ENCODE measurements at regions not wholly inside any gene's neighbourhood (a gene's known extent, or its start where the extent isn't known, plus 50 kb on each side); places are given as distances from the start of the nearest gene placed in this dataset.

DNA sequence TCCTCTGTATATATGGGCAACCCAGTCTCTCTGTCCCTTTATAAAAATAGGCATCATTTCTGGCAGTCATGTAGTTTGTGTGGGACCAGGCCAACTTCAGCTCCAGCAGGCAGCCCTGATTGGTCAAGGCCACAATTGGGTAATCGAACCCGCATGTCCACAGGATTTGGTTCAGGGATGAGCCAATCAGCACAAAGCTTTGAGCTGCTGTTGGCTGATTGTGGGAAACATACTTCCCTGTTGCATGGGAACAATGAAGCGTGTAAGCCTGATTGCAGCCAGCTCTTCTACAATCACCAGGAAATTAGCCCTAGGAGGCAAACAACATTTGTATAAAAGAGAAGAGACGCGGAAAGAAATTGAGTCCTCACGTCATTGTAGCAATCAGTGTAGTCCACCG is 328.6 kb downstream of the PCNX1 start:
- peaks cover 11% of the 10 kb centered on the region for H3K4me1 Mint-ChIP-seq (ENCODE audit: unreplicated experiment)
- peak; percentile 29 for DNase-seq (ENCODE audit: extremely low spot score, unreplicated experiment)

DNA sequence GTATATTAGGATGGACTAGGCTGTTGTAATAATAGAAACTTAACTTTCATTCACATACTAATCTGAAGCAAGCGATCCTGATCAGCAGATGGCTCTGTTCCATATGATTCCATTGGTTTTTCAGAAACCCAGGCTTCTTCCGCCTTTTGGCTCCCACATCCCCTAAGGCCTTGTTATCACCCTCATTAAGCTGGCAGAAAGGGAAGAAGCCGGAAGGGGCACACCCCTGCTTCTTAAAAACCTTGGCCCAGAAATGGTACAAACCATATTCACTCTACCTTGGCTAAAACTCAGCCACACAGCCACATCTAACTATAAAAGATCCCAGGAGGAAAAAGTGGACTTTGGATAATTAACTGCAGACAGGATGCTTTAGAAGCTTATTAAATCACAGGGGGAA is 329.2 kb downstream of the PCNX1 start:
- H3K9me3 Mint-ChIP-seq: no peaks in the 10 kb centered on the region
- H3K4me3 Mint-ChIP-seq: no peak overlapping the region
- peaks cover 11% of the 10 kb centered on the region for H3K4me1 Mint-ChIP-seq (ENCODE audit: unreplicated experiment)
- no peak for DNase-seq (ENCODE audit: extremely low spot score, unreplicated experiment)
- no peak overlapping the region for H3K27ac Mint-ChIP-seq
- peaks cover 8% of the 10 kb centered on the region for H3K27me3 Mint-ChIP-seq
- TF ChIP-seq, protein P1, sequence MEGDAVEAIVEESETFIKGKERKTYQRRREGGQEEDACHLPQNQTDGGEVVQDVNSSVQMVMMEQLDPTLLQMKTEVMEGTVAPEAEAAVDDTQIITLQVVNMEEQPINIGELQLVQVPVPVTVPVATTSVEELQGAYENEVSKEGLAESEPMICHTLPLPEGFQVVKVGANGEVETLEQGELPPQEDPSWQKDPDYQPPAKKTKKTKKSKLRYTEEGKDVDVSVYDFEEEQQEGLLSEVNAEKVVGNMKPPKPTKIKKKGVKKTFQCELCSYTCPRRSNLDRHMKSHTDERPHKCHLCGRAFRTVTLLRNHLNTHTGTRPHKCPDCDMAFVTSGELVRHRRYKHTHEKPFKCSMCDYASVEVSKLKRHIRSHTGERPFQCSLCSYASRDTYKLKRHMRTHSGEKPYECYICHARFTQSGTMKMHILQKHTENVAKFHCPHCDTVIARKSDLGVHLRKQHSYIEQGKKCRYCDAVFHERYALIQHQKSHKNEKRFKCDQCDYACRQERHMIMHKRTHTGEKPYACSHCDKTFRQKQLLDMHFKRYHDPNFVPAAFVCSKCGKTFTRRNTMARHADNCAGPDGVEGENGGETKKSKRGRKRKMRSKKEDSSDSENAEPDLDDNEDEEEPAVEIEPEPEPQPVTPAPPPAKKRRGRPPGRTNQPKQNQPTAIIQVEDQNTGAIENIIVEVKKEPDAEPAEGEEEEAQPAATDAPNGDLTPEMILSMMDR (conservative IDR thresholded peaks at IDR 0.05): no peak
- H3K36me3 Mint-ChIP-seq: no peaks in the 10 kb centered on the region

More for the DNA sequence above, 328.6 kb downstream of the PCNX1 start:
- Mint-ChIP-seq H3K9me3 (no peaks in the 10 kb centered on the region), H3K36me3 (no peaks in the 10 kb centered on the region), H3K4me3 (no peak overlapping the region), H3K27ac (no peak overlapping the region), H3K27me3 (peaks cover 8% of the 10 kb centered on the region)
- TF ChIP-seq, protein P1 (conservative IDR thresholded peaks at IDR 0.05): no peak

DNA sequence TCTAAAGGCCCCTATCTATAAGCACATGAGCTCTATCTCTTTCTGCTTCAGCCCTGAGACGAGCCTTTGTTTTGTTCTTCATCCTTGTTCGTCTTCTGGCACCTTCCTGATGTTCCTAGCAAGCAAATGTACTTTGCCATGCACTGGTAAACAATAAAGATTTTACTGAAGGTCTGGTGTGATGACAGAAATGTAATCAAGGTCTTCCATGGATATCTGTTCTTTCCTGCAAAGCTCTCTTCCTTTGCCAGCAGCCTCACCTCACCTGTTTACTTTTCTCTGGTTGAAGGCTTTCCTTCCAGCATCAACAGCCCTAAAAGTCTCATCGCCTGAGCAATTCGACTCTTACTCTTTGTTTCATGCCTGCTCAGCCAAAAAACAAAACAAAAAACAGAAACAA is 330.3 kb downstream of the PCNX1 start:
- no peak for DNase-seq (ENCODE audit: extremely low spot score, unreplicated experiment)
- no peaks in the 10 kb centered on the region for H3K9me3 Mint-ChIP-seq
- H3K27me3 Mint-ChIP-seq: peaks cover 5% of the 10 kb centered on the region
- H3K36me3 Mint-ChIP-seq: no peaks in the 10 kb centered on the region
- no peak overlapping the region for H3K27ac Mint-ChIP-seq
- TF ChIP-seq, protein P1 (conservative IDR thresholded peaks at IDR 0.05): no peak
- no peak overlapping the region for H3K4me3 Mint-ChIP-seq
- peaks cover 11% of the 10 kb centered on the region for H3K4me1 Mint-ChIP-seq (ENCODE audit: unreplicated experiment)

DNA sequence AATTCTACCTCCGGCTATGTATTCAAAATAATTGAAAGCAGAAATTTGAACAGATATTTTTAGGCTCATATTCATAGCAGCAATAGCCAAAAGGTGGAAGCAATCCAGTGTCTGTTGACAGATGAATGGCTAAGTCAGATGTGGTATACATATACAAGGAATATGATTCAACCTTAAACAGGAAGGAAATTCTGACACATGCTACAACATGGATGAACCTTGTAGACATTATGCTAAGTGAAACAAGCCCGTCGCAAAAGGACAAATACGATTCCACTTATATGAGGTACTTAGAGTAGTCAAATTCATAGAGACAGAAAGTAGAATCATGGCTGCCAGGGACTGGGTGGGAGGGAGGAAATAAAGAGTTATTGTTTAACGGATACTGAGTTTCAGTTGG is 331.6 kb downstream of the PCNX1 start:
- no peak overlapping the region for H3K4me3 Mint-ChIP-seq
- H3K27ac Mint-ChIP-seq: no peak overlapping the region
- no peaks in the 10 kb centered on the region for H3K9me3 Mint-ChIP-seq
- no peaks in the 10 kb centered on the region for H3K27me3 Mint-ChIP-seq
- no peaks in the 10 kb centered on the region for H3K36me3 Mint-ChIP-seq
- DNase-seq (ENCODE audit: extremely low spot score, unreplicated experiment): no peak
- peaks cover 11% of the 10 kb centered on the region for H3K4me1 Mint-ChIP-seq (ENCODE audit: unreplicated experiment)
- TF ChIP-seq, protein P1 (conservative IDR thresholded peaks at IDR 0.05): no peak

DNA sequence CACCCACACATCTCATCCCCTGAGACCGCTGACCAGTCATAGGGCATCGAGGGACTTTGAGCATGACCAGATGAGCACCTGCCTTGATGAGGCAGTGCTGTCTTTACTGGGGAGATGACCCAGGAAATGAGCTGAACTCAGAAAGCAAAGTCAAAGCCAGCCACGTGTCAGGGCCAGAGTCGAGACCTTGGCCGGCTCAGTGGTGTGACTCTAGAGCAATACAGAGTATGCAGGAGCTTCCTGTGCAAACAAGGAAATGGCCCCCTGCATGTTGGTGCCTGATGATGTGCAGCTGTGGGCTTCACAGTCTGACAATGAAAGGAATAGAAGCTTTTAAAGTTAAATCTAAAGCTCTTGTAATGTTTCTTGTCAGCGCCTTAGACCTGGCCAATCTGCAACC is 332.9 kb downstream of the PCNX1 start:
- peaks cover 3% of the 10 kb centered on the region for H3K4me1 Mint-ChIP-seq (ENCODE audit: unreplicated experiment)
- no peak overlapping the region for H3K27ac Mint-ChIP-seq
- no peaks in the 10 kb centered on the region for H3K27me3 Mint-ChIP-seq
- no peaks in the 10 kb centered on the region for H3K36me3 Mint-ChIP-seq
- no peaks in the 10 kb centered on the region for H3K9me3 Mint-ChIP-seq
- DNase-seq (ENCODE audit: extremely low spot score, unreplicated experiment): peak; percentile 16
- TF ChIP-seq, protein P1 (conservative IDR thresholded peaks at IDR 0.05): no peak
- no peak overlapping the region for H3K4me3 Mint-ChIP-seq

Data from type B pancreatic cell (in vitro differentiated cells).